ENCODE measurements at regions not wholly inside any gene's neighbourhood (a gene's known extent, or its start where the extent isn't known, plus 50 kb on each side); places are given as distances from the start of the nearest gene placed in this dataset.

- DNase-seq = no peak
These were observed 145.2 kb upstream of the RTL1 start for GRCh38 chr14:101048766-101049165.

GRCh38 chr14:101049511-101049910 is 146.0 kb upstream of the RTL1 start:
- no peak for DNase-seq

GRCh38 chr14:101049942-101050341 is 146.4 kb upstream of the RTL1 start:
- no peak for DNase-seq

GRCh38 chr14:101050901-101051490 is 147.5 kb upstream of the RTL1 start:
- DNase-seq = no peak

- DNase-seq = no peak
These were observed 151.1 kb upstream of the RTL1 start for GRCh38 chr14:101054671-101055070.

GRCh38 chr14:101055106-101055662 is 151.7 kb upstream of the RTL1 start:
- no peak for DNase-seq

GRCh38 chr14:101055776-101056374 is 152.4 kb upstream of the RTL1 start:
- DNase-seq = no peak

- no peak for DNase-seq
These were observed 152.9 kb upstream of the RTL1 start for GRCh38 chr14:101056446-101056845.

- DNase-seq = no peak
These were observed 153.9 kb upstream of the RTL1 start for GRCh38 chr14:101057394-101057793.

- DNase-seq = no peak
These were observed 155.0 kb upstream of the RTL1 start for GRCh38 chr14:101058571-101058970.

GRCh38 chr14:101060171-101060601 is 156.7 kb upstream of the RTL1 start:
- DNase-seq = no peak

GRCh38 chr14:101061411-101062064 is 158.0 kb upstream of the RTL1 start:
- DNase-seq = no peak

GRCh38 chr14:101062065-101062450 is 158.5 kb upstream of the RTL1 start:
- DNase-seq = no peak

GRCh38 chr14:101062601-101063000 is 159.1 kb upstream of the RTL1 start:
- no peak for DNase-seq

GRCh38 chr14:101063121-101063520 is 159.6 kb upstream of the RTL1 start:
- DNase-seq = no peak

GRCh38 chr14:101064121-101064661 is 160.7 kb upstream of the RTL1 start:
- DNase-seq = no peak

- no peak for DNase-seq
These were observed 161.2 kb upstream of the RTL1 start for GRCh38 chr14:101064718-101065117.

- no peak for DNase-seq
These were observed 161.7 kb upstream of the RTL1 start for GRCh38 chr14:101065246-101065645.

- no peak for DNase-seq
These were observed 162.5 kb upstream of the RTL1 start for GRCh38 chr14:101065696-101066694.

GRCh38 chr14:101066826-101067510 is 163.4 kb upstream of the RTL1 start:
- no peak for DNase-seq

GRCh38 chr14:101068313-101069227 is 165.0 kb upstream of the RTL1 start:
- no peak for DNase-seq

Measured in MV-4-11 (cell line).